Endothelial cell of umbilical vein (primary cell): ENCODE measurements at regions not wholly inside any gene's neighbourhood (a gene's known extent, or its start where the extent isn't known, plus 50 kb on each side); places are given as distances from the start of the nearest gene placed in this dataset.

Experiments
- CTCF ChIP-seq, 2 donors: IDR thresholded peaks; 1 replicate in 1 of 2; 2 replicates in 1 of 2; pipeline ENCODE4 v1.5.1; 2011; ENCODE audit warnings: low read length in 2 of 2, mild to moderate bottlenecking in 2 of 2, moderate library complexity in 2 of 2, control low read depth in 1 of 2, inconsistent platforms in 1 of 2, low read depth in 1 of 2; ENCODE audit not compliant: insufficient read depth in 1 of 2; ENCODE audit errors: extremely low read depth in 1 of 2
- EZH2 ChIP-seq: IDR thresholded peaks from 2 replicates; pipeline ENCODE4 v1.6.1; 2012; ENCODE audit warnings: borderline replicate concordance, low read depth, mild to moderate bottlenecking, moderate library complexity, low read length, inconsistent platforms; ENCODE audit not compliant: severe bottlenecking
- POLR2A ChIP-seq: IDR thresholded peaks from 2 replicates; pipeline ENCODE4 v1.6.1; 2012; ENCODE audit warnings: low read depth, mild to moderate bottlenecking, control low read depth, low read length
- POLR2AphosphoS5 ChIP-seq: IDR thresholded peaks from 2 replicates; pipeline ENCODE4 v1.6.1; 2012; ENCODE audit warnings: low read depth, mild to moderate bottlenecking, control low read depth, low read length, moderate library complexity; ENCODE audit not compliant: insufficient read depth

DNA sequence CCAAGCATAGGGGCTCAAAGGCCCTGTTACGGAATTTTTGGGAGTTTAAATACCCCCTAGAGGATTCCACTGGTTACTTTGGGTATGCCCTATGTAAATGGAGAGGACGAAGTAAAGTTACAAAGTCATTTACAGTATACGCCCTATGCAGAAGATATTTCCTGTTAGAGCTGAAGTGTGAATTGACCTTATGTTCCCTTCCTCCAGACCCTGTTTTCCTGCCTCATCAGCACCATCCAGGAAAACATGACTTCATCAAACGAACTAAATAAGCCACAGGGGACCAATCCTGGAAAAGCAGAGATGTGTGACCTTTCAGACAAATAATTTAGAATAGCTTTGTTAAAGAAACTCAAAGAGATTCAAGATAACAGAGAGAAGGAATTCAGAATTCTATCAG, 177.4 kb downstream of the SQOR start:
- TF ChIP-seq CTCF (IDR thresholded peaks at IDR 0.05; ENCODE audit: extremely low read depth in 1 of 2, insufficient read depth in 1 of 2, low read depth in 1 of 2, low read length in 2 of 2) (no peak), EZH2 (no peak), POLR2AphosphoS5 (no peak), POLR2A (no peak)
